Upper lobe of left lung (tissue), 4 donors: ENCODE measurements at regions not wholly inside any gene's neighbourhood (a gene's known extent, or its start where the extent isn't known, plus 50 kb on each side); places are given as distances from the start of the nearest gene placed in this dataset.

ENCODE experiments used
- POLR2AphosphoS5 ChIP-seq, 2 donors: sonication (generic); formaldehyde crosslinking; IDR thresholded peaks; one replicate each; pipeline ENCODE4 v1.5.1; 2017; ENCODE audit warnings: antibody characterized with exemption in 2 of 2
- TF ChIP-seq, protein P1 (sequence below), 6 experiments: fragments of 450-650 bp in 4 of 6; fragments of 200-600 bp in 2 of 6; sonication (generic) in 2 of 6; IDR thresholded peaks; one replicate each; pipeline ENCODE4 v1.5.1; 2016 to 2019; ENCODE audit warnings: antibody characterized with exemption in 6 of 6

DNA sequence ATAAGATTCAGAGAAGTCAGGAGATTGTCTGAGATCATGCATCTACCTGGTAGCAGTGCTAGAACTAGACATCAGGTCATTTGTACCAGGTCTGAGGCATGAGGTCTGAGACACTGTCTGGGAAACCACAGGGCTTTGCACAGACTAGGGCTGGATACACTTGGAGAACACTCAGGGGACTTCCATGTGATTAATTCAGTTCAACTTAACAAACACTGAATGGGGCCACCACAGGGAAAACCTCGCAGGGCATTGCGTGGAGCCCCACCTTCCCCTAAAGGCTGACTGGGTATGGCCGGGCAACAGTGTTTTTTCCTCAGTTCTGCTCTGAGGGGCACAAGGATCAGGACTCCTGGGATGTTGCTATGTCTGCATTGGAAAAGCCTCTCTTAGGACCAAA lies 86.5 kb upstream of the WARS2 start:
- no peak for TF ChIP-seq POLR2AphosphoS5 (IDR thresholded peaks at IDR 0.05)
- TF ChIP-seq, protein P1, sequence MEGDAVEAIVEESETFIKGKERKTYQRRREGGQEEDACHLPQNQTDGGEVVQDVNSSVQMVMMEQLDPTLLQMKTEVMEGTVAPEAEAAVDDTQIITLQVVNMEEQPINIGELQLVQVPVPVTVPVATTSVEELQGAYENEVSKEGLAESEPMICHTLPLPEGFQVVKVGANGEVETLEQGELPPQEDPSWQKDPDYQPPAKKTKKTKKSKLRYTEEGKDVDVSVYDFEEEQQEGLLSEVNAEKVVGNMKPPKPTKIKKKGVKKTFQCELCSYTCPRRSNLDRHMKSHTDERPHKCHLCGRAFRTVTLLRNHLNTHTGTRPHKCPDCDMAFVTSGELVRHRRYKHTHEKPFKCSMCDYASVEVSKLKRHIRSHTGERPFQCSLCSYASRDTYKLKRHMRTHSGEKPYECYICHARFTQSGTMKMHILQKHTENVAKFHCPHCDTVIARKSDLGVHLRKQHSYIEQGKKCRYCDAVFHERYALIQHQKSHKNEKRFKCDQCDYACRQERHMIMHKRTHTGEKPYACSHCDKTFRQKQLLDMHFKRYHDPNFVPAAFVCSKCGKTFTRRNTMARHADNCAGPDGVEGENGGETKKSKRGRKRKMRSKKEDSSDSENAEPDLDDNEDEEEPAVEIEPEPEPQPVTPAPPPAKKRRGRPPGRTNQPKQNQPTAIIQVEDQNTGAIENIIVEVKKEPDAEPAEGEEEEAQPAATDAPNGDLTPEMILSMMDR (IDR thresholded peaks at IDR 0.05): no peak
